Natural killer cell (primary cell): ENCODE measurements at regions not wholly inside any gene's neighbourhood (a gene's known extent, or its start where the extent isn't known, plus 50 kb on each side); places are given as distances from the start of the nearest gene placed in this dataset.

Experiments used
- ATAC-seq, 3 donors: fragments of 150-1000 bp in 2 of 3; fragments of 200-7000 bp in 1 of 3; cut with Tn5 transposase; 1 replicate in 1 of 3; 2 replicates in 2 of 3; pipeline ENCODE4 v1.10.0; 2021; ENCODE audit warnings: mild to moderate bottlenecking in 2 of 3, moderate library complexity in 2 of 3
- DNase-seq, 2 donors: peaks; one replicate each; pipeline versions ENCODE4 v3.0.0 to v3.0.0-alpha.2; 2013 to 2021; ENCODE audit warnings: mixed read lengths in 1 of 2
- H3K27ac ChIP-seq: one replicate; pipeline ENCODE4 v1.5.1; 2013; ENCODE audit warnings: mild to moderate bottlenecking, low read length
- H3K27me3 ChIP-seq: one replicate; pipeline ENCODE4 v1.6.1; 2013; ENCODE audit warnings: low read length; ENCODE audit not compliant: control insufficient read depth, insufficient read depth
- H3K36me3 ChIP-seq: one replicate; pipeline ENCODE4 v1.6.1; 2013; ENCODE audit warnings: low read length; ENCODE audit not compliant: control insufficient read depth, insufficient read depth
- H3K4me1 ChIP-seq: one replicate; pipeline ENCODE4 v1.6.1; 2013; ENCODE audit warnings: low read length; ENCODE audit not compliant: control insufficient read depth, insufficient read depth
- H3K4me3 ChIP-seq: one replicate; pipeline ENCODE4 v1.5.1; 2013; ENCODE audit warnings: low read length
- H3K9me3 ChIP-seq: one replicate; pipeline ENCODE4 v1.6.1; 2013; ENCODE audit warnings: low read length; ENCODE audit not compliant: control insufficient read depth, insufficient read depth
- H3K27ac Mint-ChIP-seq, 2 donors: one replicate each; pipeline ENCODE4 v1.8.0; 2022; ENCODE audit warnings: mild to moderate bottlenecking in 2 of 2, mixed read lengths in 2 of 2, moderate library complexity in 1 of 2
- H3K27me3 Mint-ChIP-seq, 2 donors: one replicate each; pipeline ENCODE4 v1.8.0; 2022; ENCODE audit warnings: low read depth in 2 of 2, mixed read lengths in 2 of 2
- H3K36me3 Mint-ChIP-seq: one replicate; pipeline ENCODE4 v1.8.0; 2022; ENCODE audit warnings: mixed read lengths
- H3K4me1 Mint-ChIP-seq, 2 donors: one replicate each; pipeline ENCODE4 v1.8.0; 2022; ENCODE audit warnings: mixed read lengths in 2 of 2
- H3K4me3 Mint-ChIP-seq: one replicate; pipeline ENCODE4 v1.8.0; 2022; ENCODE audit warnings: mild to moderate bottlenecking, moderate library complexity, mixed read lengths
- H3K9me3 Mint-ChIP-seq, 2 donors: one replicate each; pipeline ENCODE4 v1.8.0; 2022; ENCODE audit warnings: mixed read lengths in 2 of 2
- WGBS: methylation state at CpG from one replicate; pipeline ENCODE4 v1.1.7; 2013; ENCODE audit warnings: missing lambda C conversion rate; ENCODE audit not compliant: insufficient coverage; 5-methylcytosine and 5-hydroxymethylcytosine counted together
- intact Hi-C: fragments of 100-400 bp; cut with micrococcal nuclease; formaldehyde crosslinking; loops from one replicate; pipeline ENCODE4 v1.14.2; 2022
- TF ChIP-seq, protein P1 (sequence below): fragments of 200-600 bp; IDR thresholded peaks from one replicate; pipeline ENCODE4 v1.8.0; 2022; ENCODE audit warnings: antibody characterized with exemption

DNA sequence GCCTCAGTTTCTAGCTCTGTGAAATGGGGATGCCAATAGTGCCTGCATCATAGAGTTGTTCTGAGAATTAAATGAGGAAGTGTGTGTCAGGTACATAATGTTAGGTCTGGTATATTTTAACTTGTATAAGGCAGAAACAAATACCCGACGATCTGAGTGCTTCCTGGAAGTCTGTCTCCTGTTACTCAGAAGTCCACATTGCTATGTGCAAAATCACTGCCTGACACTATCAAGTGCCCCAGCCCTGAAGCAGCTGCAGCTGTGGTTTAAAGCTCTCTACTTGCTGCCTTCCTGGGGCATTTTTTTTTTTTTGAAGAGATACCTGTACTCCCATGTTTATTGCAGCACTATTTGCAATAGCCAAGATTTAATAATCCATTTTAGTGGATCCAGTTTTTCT lies 125.3 kb downstream of the SLC4A3 start:
- H3K36me3 Mint-ChIP-seq, result no peaks in the 10 kb centered on the region
- no peak for DNase-seq

DNA sequence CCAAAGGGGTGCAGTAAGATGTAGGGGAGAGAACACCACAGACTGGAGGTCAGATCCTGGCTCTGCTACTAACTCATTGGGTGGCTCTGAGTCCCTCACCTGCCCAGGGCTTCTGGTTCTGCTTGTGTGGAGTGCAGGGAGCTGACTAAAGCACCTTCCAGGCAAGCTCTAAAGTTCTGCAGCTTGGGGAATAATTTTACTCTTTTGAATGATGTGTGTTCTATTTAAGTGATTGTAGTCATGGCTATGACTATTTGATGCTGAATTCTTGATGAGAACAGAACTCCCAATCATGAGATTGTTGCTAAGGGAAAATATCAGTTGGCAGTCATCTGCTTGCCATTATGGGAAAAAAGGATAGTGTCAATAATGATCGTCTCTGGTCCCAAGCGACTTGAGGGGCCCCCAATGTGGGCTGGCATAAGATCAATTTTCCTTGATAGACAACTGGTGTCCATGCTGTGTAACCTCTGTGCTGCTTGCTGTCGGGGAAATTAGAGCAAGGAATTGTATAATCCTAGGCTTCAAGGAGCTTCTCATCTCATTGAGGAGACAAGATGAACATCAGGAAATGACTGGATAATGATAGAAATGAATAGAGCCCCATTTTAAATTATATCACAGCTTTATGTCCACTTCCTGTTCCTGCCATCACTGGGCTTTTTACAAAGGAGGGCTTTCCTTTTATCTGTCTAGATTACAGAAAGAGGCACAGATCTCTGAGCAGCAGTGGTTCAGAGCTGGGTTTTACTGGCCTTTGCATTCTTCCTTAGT lies 131.7 kb downstream of the SLC4A3 start:
- intact Hi-C loops, result no loop called here
- Mint-ChIP-seq H3K27me3 (peaks cover 6 to 12% of the 10 kb centered on the region in 2 donors), H3K9me3 (peaks cover 0 to 2% of the 10 kb centered on the region in 2 donors), H3K27ac (no peak overlapping the region), H3K4me3 (no peak overlapping the region), H3K36me3 (no peaks in the 10 kb centered on the region), H3K4me1 (no peaks in the 10 kb centered on the region)
- Histone ChIP-seq H3K27me3 (no peaks in the 10 kb centered on the region), H3K4me1 (no peaks in the 10 kb centered on the region), H3K36me3 (no peaks in the 10 kb centered on the region), H3K4me3 (no peak overlapping the region), H3K9me3 (no peaks in the 10 kb centered on the region), H3K27ac (no peak overlapping the region)
- ATAC-seq (no peak), DNase-seq (no peak)
- TF ChIP-seq, protein P1, sequence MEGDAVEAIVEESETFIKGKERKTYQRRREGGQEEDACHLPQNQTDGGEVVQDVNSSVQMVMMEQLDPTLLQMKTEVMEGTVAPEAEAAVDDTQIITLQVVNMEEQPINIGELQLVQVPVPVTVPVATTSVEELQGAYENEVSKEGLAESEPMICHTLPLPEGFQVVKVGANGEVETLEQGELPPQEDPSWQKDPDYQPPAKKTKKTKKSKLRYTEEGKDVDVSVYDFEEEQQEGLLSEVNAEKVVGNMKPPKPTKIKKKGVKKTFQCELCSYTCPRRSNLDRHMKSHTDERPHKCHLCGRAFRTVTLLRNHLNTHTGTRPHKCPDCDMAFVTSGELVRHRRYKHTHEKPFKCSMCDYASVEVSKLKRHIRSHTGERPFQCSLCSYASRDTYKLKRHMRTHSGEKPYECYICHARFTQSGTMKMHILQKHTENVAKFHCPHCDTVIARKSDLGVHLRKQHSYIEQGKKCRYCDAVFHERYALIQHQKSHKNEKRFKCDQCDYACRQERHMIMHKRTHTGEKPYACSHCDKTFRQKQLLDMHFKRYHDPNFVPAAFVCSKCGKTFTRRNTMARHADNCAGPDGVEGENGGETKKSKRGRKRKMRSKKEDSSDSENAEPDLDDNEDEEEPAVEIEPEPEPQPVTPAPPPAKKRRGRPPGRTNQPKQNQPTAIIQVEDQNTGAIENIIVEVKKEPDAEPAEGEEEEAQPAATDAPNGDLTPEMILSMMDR, result no peak
- WGBS, result 85% methylated on average over 3 of the region's 3 CpGs

More for the DNA sequence above, 125.3 kb downstream of the SLC4A3 start:
- H3K27ac Mint-ChIP-seq, result no peak overlapping the region
- peaks cover 6 to 10% of the 10 kb centered on the region in 2 donors for H3K27me3 Mint-ChIP-seq
- Histone ChIP-seq H3K36me3 (no peaks in the 10 kb centered on the region), H3K9me3 (no peaks in the 10 kb centered on the region), H3K27me3 (no peaks in the 10 kb centered on the region), H3K4me1 (no peaks in the 10 kb centered on the region), H3K4me3 (no peak overlapping the region), H3K27ac (no peak overlapping the region)
- H3K9me3 Mint-ChIP-seq, result peaks cover 0 to 2% of the 10 kb centered on the region in 2 donors
- intact Hi-C loops, result no loop called here
- no peaks in the 10 kb centered on the region for H3K4me1 Mint-ChIP-seq
- ATAC-seq, result no peak
- no peak overlapping the region for H3K4me3 Mint-ChIP-seq
- TF ChIP-seq, protein P1, result no peak
- WGBS, result 29% methylated on average over 2 of the region's 2 CpGs

DNA sequence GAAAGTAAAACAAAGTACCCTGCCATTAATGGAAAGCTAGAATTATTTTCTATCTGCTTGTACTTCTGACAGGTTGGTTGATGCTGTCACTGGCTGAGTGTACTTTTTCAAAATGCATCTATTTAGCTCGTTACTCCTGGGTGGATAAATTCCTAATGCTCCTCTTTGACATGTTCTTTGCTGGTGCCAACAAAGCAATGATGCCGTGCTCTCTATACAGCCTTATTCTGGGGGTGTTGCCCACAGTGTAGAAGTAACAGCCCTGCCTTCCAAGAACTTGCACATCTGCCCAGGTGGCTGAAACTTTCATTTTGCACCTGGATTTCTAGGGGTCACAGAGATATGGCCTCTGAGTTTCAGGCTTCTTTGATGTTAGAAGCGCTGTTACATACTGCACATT lies 132.4 kb downstream of the SLC4A3 start:
- no peaks in the 10 kb centered on the region for H3K36me3 Mint-ChIP-seq
- no peak overlapping the region for H3K4me3 Mint-ChIP-seq
- ATAC-seq, result no peak
- no peak overlapping the region for H3K27ac Mint-ChIP-seq
- Histone ChIP-seq H3K4me1 (no peaks in the 10 kb centered on the region), H3K9me3 (no peaks in the 10 kb centered on the region), H3K27me3 (no peaks in the 10 kb centered on the region), H3K4me3 (no peak overlapping the region), H3K36me3 (no peaks in the 10 kb centered on the region), H3K27ac (no peak overlapping the region)
- DNase-seq, result no peak
- 76% methylated on average over 3 of the region's 3 CpGs for WGBS
- TF ChIP-seq, protein P1, result no peak
- H3K27me3 Mint-ChIP-seq, result peaks cover 6 to 12% of the 10 kb centered on the region in 2 donors
- intact Hi-C loops, result no loop called here
- H3K4me1 Mint-ChIP-seq, result no peaks in the 10 kb centered on the region
- peaks cover 3 to 5% of the 10 kb centered on the region in 2 donors for H3K9me3 Mint-ChIP-seq
